Amniotic epithelial cell (primary cell): ENCODE measurements at regions not wholly inside any gene's neighbourhood (a gene's known extent, or its start where the extent isn't known, plus 50 kb on each side); places are given as distances from the start of the nearest gene placed in this dataset.
"Not testable (repeated sequence)": the region's sequence is repeated elsewhere in the genome, so short reads cannot be mapped to it uniquely, and the experiment has no call there.

Experiments
- DNase-seq: peaks from one replicate; pipeline ENCODE4 v3.0.0-alpha.2; 2010; ENCODE audit warnings: low read depth

DNA sequence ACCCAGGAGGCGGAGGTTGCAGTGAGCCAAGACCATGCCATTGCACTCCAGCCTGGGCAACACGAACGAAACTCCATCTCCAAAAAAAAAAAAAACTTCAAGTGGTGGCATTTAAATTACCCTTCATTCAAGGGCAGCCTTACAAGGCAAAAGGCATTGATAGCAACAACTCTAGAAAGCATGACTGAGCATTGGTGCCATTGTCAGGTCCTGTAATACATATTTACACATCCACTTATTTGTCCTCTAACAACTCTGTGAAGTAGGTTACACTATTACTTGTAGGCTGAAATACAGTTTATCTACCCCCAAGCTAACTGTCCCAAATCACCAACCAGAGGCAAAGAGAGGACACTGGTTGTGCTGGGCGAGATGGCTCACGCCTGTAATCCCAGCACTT lies 52.7 kb upstream of the LARP1 start:
- DNase-seq: no peak

DNA sequence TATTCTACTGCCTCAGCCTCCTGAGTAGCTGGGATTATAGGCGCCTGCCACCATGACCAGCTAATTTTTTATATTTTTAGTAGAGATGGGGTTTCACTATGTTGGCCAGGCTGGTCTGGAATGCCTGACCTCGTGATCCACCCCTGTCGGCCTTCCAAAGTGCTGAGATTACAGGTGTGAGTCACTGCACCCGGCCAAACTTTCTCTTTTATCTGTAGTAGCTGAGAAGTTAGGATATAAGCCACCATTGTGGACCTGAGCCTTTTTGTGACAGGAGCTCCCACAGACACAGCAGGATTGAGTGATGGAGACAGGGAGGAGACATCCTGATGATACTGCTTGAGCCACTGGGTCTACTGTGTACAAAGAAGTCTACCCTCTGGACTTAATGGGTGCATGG lies 53.5 kb upstream of the LARP1 start:
- peak; percentile 46 for DNase-seq

DNA sequence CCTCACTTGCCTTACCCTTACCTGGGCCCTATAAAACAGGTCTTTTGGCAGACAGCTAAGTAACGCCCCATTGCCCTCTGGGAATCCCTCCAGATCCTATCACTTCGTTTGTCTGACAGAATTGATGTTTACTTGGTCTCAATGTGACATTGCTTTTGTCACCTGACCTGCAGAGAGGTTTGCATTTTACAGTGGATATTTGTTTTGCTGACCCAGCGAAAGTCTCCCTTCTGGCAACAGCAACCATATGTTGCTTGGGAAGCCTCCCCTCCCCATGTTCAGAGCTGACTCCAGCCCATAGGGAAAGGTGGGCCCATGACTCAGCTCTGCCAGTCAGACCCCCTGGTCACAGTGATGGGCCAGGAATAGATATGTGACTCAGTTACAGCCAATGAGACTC lies 54.0 kb upstream of the LARP1 start:
- no peak for DNase-seq

DNA sequence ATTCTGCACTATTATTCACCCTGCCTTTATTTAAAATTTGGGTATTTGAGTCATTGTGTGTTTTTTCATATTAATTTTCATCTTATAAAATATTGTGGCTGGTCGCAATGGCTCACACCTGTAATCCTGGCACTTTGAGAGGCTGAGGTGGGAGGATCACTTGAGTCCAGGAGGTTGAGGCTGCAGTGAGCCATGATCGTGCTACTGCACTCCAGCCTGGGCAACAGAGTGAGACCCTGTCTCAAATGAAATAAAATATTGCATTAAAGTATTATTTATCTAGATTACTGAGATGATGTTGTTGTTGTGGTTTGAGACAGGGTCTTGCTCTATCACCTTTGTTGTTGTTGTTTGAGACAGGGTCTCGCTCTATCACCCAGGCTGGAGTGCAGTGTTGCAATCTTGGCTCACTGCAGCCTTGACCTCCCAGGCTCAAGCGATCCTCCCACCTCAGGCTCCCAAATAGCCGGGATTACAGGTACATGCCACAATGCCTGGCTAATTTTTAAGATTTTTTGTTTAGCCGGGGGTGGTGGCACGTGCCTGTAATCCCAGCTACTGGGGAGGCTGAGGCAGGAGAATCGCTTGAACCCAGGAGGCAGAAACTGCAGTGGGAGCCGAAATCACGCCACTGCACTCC lies 54.8 kb upstream of the LARP1 start:
- not testable (repeated sequence) for DNase-seq

DNA sequence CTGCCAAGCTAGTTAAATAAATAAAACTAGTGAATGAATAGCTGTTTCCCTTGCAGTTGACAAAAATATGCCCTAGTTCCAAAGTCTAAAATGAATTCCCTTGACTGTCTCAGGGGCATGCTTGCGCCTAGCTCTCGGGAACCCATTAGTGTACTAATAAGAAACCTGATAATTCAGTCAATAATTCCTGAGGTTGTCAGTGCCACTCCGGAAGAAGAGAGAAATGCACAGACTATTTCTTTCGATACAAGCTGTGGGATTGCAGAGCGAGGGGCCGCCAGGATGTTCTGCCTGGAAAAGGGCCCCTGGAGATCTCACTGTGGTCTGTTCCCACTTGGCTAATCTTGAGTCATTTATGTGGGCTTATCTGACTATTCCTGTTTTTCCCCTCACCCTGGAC lies 56.4 kb upstream of the LARP1 start:
- peak; percentile 74 for DNase-seq

DNA sequence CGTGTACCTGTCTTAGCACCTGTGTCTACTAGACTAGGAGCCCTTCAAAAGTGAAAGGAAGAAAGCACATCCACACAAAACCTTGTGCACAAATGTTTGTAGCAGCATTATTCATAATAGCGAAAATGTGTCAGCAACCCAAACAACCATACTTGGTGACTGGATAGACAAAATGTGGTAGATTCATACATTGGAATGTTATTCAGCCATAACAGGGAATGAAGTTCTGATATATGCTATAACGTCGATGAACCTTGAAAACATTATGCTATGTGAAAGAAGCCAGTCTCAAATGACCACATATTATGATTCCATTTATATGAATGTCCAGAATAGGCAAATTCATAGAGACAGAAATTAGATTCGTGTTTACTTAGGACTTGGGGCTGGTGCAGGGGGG lies 57.8 kb upstream of the LARP1 start:
- peak; percentile 34 for DNase-seq

DNA sequence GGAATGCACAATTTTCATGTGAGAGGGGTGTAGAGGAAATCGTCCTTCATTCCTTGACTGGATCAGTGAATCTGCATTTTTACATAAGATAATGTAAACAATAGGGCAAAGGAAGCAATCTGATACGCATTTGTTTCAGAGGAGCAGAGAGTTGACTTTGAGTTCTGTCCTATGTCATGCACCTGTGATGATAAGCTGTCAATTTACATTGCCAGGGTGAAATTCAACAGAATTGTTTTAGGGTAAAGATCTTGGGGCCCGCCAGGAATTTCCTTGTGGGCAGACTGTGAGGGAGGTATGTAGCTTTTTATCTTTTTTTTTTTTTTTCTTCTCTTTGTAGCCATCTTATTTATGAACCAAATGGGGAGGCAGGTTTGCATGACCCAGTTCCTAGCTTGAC lies 58.3 kb upstream of the LARP1 start:
- no peak for DNase-seq

DNA sequence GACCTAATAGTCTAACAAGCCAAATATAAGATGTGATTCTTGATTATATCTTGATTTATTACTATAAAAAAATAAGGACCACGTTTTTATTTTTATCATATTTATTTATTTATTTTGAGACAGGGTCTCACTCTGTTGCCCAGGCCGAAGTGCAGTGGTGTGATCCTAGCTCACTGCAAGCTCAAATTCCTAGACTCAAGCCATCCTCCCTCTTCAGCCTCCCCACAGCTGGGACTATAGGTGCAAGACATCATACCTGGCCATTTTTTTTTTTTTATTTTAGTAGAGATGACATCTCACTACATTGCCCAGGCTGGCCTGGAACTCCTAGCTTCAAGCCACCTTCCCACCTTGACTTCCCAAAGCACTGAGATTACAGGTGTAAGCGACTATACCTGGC lies 61.0 kb upstream of the LARP1 start:
- DNase-seq: no peak

DNA sequence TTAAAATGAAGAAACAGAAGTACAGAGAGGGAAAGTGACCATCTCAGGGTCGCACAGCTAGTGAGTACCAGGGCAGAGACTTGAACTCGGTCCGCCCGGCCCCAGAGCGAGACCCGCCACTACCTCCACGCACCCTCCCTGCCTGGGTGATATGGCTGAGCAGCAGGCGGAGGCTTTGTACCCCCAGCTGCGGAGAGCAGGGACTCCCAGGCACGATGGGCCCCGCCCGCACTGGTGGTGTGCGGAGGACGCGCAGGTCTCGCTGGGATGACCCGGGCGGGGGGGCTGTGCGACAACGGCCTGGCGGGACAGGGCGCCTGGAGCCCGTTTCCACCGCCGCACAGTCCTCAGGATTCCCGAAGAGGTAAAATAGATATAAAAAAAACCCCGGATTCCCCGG lies 64.7 kb upstream of the LARP1 start:
- no peak for DNase-seq

DNA sequence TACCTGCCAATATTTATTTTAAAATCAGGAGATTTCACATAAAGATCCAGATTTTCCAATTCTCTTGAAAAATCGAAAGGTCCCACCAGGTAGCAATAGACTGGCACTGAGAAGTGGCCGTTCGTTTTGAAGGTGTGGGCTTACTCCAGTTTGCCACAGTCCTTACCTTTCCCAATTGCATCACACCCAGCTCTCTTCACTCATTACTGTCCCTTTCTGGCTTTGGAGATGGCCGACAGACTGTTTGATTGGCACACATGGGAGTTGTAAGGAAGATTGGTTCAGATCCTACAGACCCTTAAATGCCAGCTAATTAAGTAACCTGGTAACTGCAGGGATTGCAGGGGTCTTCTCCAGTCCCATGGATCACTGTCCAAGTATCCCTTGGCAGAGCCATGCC lies 68.7 kb upstream of the LARP1 start:
- peak; percentile 28 for DNase-seq

DNA sequence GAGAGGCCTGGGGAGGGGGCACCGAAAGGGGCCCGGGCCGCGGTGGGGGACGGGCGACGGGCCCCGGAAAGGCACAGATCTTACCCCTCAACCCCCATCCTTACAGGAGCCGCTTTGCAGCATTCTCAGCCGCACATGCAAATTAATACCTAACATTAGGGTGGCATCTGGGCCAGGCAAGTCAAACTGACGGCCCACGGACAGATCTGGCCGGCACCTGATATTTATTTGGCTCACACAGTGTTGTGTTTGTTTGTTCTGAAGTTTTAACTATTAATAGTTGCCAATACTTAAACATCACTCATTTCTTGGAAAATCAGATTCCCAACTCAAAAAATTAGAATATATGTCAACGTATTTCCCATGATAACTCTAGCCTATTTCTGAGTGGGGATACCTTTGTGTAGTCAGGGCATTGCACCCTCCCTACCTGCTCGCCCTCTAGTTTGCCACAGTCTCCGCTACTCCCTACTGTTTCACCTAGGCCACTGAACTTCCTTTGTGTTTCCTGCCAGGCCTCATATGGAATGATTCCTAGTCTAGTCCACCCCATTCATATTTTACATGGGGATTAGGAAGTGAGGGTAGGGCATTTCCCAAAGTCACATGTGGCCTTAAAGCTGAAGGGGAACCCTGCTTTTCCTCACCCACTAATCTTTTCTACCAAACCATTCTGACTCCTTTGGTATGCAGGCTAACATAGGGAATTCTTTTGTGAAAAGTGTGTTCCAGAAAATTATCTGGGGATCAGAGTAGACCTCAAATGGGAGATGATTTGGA lies 71.9 kb upstream of the LARP1 start:
- no peak for DNase-seq

DNA sequence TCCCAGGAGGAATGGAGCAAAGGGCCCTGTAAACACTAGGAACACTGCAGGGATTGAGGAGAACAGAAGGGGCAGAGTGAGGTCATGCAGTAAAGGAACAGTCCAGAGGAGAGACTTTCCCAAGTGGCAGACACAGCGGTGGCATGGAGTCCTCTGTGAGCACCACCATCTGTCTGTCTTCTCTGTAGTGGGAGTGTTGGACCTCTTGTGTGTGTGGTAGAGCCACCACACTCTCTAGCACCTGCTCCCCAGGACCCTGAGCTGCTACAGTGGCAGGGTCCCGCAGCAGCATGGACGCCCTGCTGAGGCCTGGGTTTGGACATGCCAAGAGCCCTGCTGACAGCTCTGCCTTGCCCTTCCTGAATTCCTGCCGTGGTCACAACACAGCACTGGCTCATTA lies 75.7 kb upstream of the LARP1 start:
- no peak for DNase-seq

DNA sequence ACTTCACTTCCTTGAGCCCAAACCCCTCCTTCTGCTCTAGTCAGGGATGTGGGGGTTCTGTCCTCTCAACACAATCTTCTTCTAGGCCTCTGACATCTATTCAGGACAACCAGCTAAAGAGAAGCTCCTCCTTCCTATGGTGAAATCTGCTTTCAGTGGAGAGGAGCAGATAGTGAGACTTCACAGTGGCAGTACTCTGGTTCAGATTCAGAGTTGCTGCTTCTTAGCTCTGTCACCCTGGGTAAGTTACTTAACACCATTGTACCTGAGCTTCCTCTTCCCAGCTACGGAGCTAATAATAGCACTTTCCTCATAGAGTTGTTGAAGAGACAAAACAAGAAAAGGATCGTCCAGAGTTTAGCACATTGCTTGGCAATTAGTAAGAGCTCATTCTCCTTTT lies 77.3 kb upstream of the LARP1 start:
- DNase-seq: peak; percentile 75

DNA sequence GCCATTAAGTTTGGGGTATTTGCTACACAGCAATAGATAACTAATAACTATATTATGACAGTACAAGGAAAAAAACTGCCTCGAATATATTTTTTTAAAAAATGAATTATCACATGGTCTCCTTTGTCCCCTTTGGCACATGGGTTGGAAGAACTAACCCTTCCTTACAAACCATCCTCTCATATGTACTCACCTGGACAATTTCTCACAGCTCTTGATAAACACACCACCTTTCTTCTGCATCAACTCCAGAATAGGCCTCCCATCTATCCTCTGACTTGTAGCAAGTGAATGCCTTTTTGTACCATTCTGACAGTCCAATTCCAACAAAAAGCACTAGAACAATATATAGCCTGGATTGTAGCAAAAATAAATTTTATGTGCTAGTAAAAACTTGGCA lies 78.7 kb upstream of the LARP1 start:
- DNase-seq: no peak

DNA sequence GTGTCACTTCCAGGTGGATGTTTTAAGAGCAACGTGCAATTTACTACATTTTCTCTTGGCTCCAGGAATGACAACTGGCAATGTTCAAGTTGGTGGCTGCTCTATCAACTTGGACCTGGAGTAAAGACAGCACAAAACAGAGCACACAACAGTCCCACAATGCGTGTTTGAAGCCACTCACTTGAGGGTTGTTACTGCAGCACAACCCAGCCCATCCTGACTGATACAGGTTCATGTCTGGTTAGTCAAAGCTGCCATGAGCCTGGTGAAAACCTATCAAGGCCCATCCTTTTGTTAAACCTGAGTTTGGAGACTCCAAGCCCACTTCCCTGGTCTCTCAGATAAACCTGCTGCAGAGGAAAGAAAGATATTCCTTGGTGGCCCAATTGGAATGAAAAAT lies 81.1 kb upstream of the LARP1 start:
- no peak for DNase-seq

DNA sequence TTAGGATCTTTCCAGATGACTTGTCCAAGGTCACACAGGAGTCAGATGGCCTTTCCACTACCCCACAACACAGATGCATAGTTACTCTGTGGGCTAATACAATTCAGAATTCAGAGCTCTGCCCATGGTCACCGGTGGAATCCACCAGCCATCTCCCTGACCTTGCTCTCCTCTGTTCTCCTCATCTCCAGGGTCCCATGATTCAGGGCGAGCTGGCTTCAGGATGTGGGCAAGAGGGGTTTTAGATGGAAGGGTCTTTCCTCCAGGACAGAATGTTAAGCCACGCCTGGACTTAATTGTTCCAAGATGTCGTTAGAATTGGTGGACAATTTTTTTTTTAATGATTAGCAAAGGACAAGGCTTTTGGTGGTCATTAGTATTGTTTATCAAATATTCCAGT lies 81.7 kb upstream of the LARP1 start:
- no peak for DNase-seq

DNA sequence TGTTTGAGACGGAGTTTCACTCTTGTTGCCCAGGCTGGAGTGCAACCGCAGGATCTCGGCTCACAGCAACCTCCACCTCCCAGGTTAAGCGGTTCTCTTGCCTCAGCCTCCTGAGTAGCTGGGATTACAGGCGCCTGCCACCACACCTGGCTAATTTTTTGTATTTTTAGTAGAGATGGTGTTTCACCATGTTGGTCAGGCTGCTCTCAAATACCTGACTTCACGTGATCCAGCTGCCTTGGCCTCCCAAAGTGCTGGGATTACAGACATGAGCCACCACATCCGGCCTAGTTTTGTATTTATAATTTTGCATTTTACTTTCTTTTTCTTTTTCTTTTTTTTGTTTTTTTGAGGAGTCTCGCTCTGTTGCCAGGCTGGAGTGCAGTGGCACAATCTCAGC lies 85.3 kb upstream of the LARP1 start:
- not testable (repeated sequence) for DNase-seq

DNA sequence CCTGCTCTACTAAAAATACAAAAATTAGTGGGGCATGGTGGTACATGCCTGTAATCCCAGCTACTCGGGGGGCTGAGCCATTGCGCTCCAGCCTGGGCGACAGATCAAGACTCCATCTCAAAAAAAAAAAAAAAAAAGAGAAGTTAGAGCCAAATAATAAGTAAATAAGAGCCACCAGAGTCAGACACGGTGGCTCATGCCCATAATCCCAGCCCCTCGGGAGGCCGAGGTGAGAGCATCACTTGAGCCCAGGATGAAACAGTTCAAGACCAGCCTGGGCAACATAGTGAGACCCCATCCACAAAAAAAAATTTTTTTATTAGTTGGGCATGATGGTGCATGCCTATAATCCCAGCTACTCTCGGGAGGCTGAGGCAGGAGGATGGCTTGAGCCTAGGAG lies 85.8 kb upstream of the LARP1 start:
- DNase-seq: no peak

DNA sequence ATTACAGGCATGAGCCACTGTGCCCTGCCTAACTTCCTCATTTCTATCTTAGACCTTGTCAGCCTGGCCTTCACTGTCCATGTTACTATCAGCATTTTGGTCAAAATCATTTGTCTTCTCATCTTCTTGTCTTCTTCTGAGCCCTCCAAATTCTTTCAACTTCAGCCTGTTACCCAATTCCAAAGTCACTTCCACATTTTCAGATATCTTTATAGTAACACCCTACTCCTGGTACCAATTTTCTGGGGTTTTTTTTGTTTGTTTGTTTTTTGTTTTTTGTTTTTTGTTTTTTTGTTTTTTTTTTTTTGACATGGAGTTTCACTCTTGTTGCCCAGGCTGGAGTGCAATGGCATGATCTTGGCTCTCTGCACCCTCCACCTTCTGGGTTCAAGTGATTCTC lies 90.3 kb upstream of the LARP1 start:
- no peak for DNase-seq

DNA sequence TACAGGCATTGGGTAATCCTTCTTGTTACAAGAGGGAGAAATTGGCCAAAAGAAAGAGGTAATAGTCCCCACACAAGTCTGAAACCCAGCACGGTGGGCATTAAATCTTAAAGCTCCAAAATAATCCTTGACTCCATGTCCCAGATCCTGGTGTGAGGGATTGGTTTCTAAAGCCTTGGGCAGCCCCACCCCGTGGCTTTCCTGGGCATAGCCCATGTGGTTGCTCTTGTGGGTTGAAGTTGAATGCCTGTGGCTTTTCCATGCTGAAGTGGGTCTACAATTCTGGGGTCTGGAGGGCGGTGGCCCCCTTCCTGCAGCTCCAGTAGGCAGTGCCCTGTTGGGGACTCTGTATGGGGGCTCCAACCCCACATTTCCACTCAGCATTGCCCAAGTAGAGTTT lies 91.8 kb upstream of the LARP1 start:
- no peak for DNase-seq

DNA sequence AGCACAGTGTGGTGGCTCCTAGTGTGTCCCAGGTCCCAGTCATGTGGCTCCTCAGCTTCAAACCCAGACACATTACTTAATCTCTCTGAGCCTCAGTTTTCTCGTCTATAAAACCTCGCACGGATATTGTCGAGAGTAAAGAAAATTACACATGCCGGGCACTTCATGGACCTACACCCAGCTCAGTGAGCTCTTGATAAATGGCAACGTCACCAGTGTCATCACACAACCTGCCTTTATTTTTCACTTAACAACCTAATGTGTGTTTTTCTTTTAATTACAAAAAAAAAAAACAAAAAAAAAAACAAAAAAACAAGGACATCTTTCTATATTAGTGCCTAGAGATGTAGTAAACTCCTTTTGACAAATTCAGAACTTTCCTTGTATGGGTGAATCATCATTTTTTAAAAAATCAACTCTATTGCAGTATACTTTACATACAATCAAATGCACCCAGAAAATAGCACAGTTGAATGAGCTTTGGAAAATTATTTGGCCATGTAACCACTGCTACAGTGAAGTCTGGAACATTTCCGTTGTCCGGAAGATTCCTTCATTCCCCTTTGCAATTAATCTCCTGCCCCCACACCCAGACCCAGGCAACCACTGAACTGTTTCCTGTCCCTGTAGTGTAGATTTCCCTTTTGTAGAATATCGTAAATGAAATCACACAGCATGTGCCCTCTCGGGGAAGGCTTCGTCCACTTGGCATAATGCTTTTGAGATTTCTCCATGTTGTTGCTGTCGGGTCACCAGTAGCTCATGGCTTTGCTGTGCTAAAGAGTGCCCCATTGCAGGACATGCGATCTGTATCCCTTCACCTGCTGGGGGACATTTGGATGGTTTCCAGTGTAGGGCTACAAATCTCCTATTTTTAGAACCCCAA lies 100.4 kb upstream of the LARP1 start:
- DNase-seq: no peak

DNA sequence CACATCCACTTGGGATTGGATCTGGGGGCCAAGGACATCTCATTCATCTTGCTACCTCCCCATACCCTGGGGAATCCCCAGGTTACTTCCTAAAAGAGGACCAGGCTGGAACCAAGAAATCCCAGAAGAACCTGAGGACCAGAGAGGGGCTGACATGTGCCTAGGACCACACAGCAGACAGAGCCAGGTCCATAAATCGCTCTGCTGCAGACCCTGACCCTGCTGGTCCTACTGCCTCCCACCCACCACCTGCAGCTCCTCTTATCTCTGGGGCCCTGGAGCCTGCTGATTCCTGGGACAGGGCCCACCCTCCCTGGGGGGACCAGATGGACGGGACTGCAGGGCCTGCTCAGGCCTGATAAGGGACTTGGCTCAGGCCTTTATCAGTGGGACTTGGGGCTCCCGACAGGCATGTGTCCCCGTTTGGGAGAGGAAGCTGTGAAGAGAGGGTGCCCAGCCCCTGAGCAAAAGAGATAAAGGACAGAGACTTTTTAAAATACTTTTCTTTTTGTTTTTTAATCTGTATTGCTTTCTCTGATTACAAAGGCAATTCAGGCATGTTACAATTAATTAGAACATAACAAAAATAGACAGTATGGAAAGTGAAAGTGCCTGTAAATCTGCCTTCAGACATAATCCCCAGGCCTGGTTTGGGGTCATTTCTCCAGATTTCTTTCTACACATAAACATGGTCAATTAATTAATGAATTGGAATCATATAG lies 101.3 kb upstream of the LARP1 start:
- DNase-seq: no peak

DNA sequence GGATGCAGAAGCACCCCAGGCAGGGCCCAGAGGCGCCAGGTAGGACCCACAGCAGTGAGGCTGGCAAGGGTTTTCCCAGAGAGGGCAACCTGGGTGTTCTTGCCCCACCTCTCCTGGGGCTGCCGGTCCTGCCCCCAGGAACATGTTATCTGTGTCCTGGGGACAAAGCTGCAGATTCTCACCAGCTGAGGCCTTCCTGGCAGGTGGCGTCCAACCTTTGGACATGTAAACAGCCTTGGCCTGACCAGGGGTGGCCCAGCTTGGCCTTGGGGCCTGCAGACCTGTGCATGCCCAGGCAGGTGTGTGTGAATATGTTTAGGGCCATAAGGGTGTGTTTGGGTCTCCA lies 101.8 kb upstream of the LARP1 start:
- DNase-seq: no peak
